ENCODE measurements at regions not wholly inside any gene's neighbourhood (a gene's known extent, or its start where the extent isn't known, plus 50 kb on each side); places are given as distances from the start of the nearest gene placed in this dataset.
"Not testable (repeated sequence)": the region's sequence is repeated elsewhere in the genome, so short reads cannot be mapped to it uniquely, and the experiment has no call there.

- not testable (repeated sequence) for TF ChIP-seq EZH2 (IDR thresholded peaks at IDR 0.05; ENCODE audit: insufficient read depth, poor library complexity, severe bottlenecking); EZH2phosphoT487 (IDR thresholded peaks at IDR 0.05; ENCODE audit: insufficient read depth, low read depth)
These were observed 174.0 kb upstream of the ZNF469 start for GRCh38 chr16:88208776-88209175.

Data from GM23248 (cell line).